GM12891 (cell line): ENCODE measurements at regions not wholly inside any gene's neighbourhood (a gene's known extent, or its start where the extent isn't known, plus 50 kb on each side); places are given as distances from the start of the nearest gene placed in this dataset.

ENCODE experiments used
- POLR2A ChIP-seq: IDR thresholded peaks from 2 replicates; pipeline ENCODE4 v1.6.1; 2011; ENCODE audit warnings: low read depth, low read length, control low read depth
- TAF1 ChIP-seq: IDR thresholded peaks from 2 replicates; pipeline ENCODE4 v1.6.1; 2011; ENCODE audit warnings: low read depth, low read length, control low read depth

- TF ChIP-seq POLR2A (no peak), TAF1 (no peak)
Measured at GRCh38 chr21:39109163-39109530, 74.1 kb downstream of the PSMG1 start.
